GM12878 (cell line): ENCODE measurements at regions not wholly inside any gene's neighbourhood (a gene's known extent, or its start where the extent isn't known, plus 50 kb on each side); places are given as distances from the start of the nearest gene placed in this dataset.

ENCODE experiments used
- ATAC-seq: fragments of 200-7000 bp; cut with Tn5 transposase; 3 replicates; pipeline ENCODE4 v1.9.1; 2020; ENCODE audit warnings: mild to moderate bottlenecking, moderate library complexity
- BruUV-seq: library from RNA; stranded (reverse); fragments of 400-500 nt; replicated peaks from 2 replicates; lab custom pipeline; 2021; lab: Mats Ljungman, UMichigan
- CTCF ChIA-PET: fragments of 300-600 bp; sonication (Branson Sonifier 250); formaldehyde crosslinking; extraction: SDS; loops from one replicate; lab custom pipeline; 2021; ENCODE audit warnings: inconsistent platforms; lab: Yijun Ruan, JAX
- POLR2A ChIA-PET: fragments of 350-600 bp; formaldehyde crosslinking; extraction: SDS; loops from one replicate; lab custom pipeline; 2021; ENCODE audit warnings: inconsistent platforms; lab: Charles Lee
- RAD21 ChIA-PET: fragments of 300-600 bp; sonication (Branson Sonifier 250); formaldehyde crosslinking; loops from one replicate; lab custom pipeline; 2023; ENCODE audit warnings: antibody characterized with exemption; ENCODE audit not compliant: unreplicated experiment; lab: Charles Lee
- SMC1A ChIA-PET: fragments of 300-600 bp; sonication (Branson Sonifier 250); formaldehyde crosslinking; loops from one replicate; lab custom pipeline; 2023; ENCODE audit not compliant: unreplicated experiment, uncharacterized antibody; lab: Charles Lee
- DNase-seq: peaks from one replicate; pipeline ENCODE4 v3.0.0-alpha.2; 2011; ENCODE audit warnings: low read depth, low spot score
- FAIRE-seq: peaks from 3 replicates; lab custom pipeline; 2011; peaks lifted over from hg19 to GRCh38; lab: Jason Lieb, UNC
- H2AFZ ChIP-seq: 2 replicates; pipeline ENCODE4 v1.6.0; 2011; ENCODE audit warnings: low read depth, low read length, control low read depth; ENCODE audit not compliant: control insufficient read depth
- H3K27ac ChIP-seq: 2 replicates; pipeline ENCODE4 v1.5.1; 2011; ENCODE audit warnings: control low read depth; ENCODE audit not compliant: control insufficient read depth, insufficient read depth
- H3K27me3 ChIP-seq, 2 experiments: replicated peaks in 1 of 2; 2 replicates each; pipeline versions ENCODE4 v1.6.0 to v1.6.1; 2011; ENCODE audit warnings: low read length in 1 of 2; ENCODE audit not compliant: control insufficient read depth in 2 of 2, insufficient read depth in 2 of 2
- H3K36me3 ChIP-seq, 2 experiments: 2 replicates each; pipeline ENCODE4 v1.5.1; 2011; ENCODE audit warnings: low read length in 1 of 2; ENCODE audit not compliant: control insufficient read depth in 2 of 2, insufficient read depth in 2 of 2
- H3K4me1 ChIP-seq: 2 replicates; pipeline ENCODE4 v1.6.1; 2011; ENCODE audit warnings: mild to moderate bottlenecking, low read length, moderate library complexity, mixed read lengths; ENCODE audit not compliant: control insufficient read depth, insufficient read depth
- H3K4me2 ChIP-seq: 2 replicates; pipeline ENCODE4 v1.6.0; 2011; ENCODE audit warnings: control low read depth; ENCODE audit not compliant: control insufficient read depth, insufficient read depth
- H3K4me3 ChIP-seq: fragments of 200-600 bp; sonication (generic); 2 replicates; pipeline ENCODE4 v1.5.1; 2016
- H3K79me2 ChIP-seq: 2 replicates; pipeline ENCODE4 v1.6.0; 2011; ENCODE audit warnings: low read length; ENCODE audit not compliant: control insufficient read depth, insufficient read depth
- H3K9ac ChIP-seq: 2 replicates; pipeline ENCODE4 v1.8.0; 2011; ENCODE audit warnings: low read length, control low read depth, mixed read lengths; ENCODE audit not compliant: control insufficient read depth, insufficient read depth
- H3K9me3 ChIP-seq: replicated peaks from 3 replicates; pipeline ENCODE4 v1.5.1; 2011; ENCODE audit warnings: mild to moderate bottlenecking, low read length; ENCODE audit not compliant: control insufficient read depth, insufficient read depth
- H4K20me1 ChIP-seq: 2 replicates; pipeline ENCODE4 v1.6.0; 2011; ENCODE audit not compliant: control insufficient read depth, insufficient read depth
- BCL11A ChIP-seq: IDR thresholded peaks from 2 replicates; pipeline ENCODE4 v1.6.1; 2011; ENCODE audit warnings: low read depth, low read length
- CHD2 ChIP-seq: IDR thresholded peaks from 2 replicates; pipeline ENCODE4 v1.6.1; 2011; ENCODE audit warnings: low read depth, low read length, improper control_type of control experiment, borderline replicate concordance
- E2F4 ChIP-seq: IDR thresholded peaks from 2 replicates; pipeline ENCODE4 v1.6.1; 2012; ENCODE audit warnings: low read depth, low read length, improper control_type of control experiment
- GABPA ChIP-seq: IDR thresholded peaks from 2 replicates; pipeline ENCODE4 v1.6.1; 2014; ENCODE audit warnings: antibody characterized with exemption, low read depth, mild to moderate bottlenecking, inconsistent platforms
- KAT2A ChIP-seq: conservative IDR thresholded peaks from 2 replicates; pipeline ENCODE4 v1.6.1; 2011; ENCODE audit warnings: low read depth, low read length; ENCODE audit not compliant: control insufficient read depth
- MTA2 ChIP-seq: fragments of 450-650 bp; IDR thresholded peaks from 2 replicates; pipeline ENCODE4 v1.6.1; 2016; ENCODE audit warnings: low read depth, mild to moderate bottlenecking, moderate library complexity
- MXI1 ChIP-seq: fragments of 150-350 bp; IDR thresholded peaks from 2 replicates; pipeline ENCODE4 v1.6.1; 2011; ENCODE audit warnings: low read depth, mild to moderate bottlenecking, inconsistent platforms, low read length, improper control_type of control experiment
- POLR2AphosphoS5 ChIP-seq: IDR thresholded peaks from 2 replicates; pipeline ENCODE4 v1.6.1; 2011; ENCODE audit warnings: mild to moderate bottlenecking, low read length, inconsistent platforms
- RELA ChIP-seq: fragments of 450-650 bp; IDR thresholded peaks from 2 replicates; pipeline ENCODE4 v1.8.0; 2014; ENCODE audit warnings: borderline replicate concordance; ENCODE audit not compliant: partially characterized antibody
- ZBED1 ChIP-seq: IDR thresholded peaks from 2 replicates; pipeline ENCODE4 v1.6.1; 2016; ENCODE audit warnings: borderline replicate concordance
- ZBTB40 ChIP-seq: fragments of 450-650 bp; IDR thresholded peaks from 2 replicates; pipeline ENCODE4 v1.6.1; 2016; ENCODE audit warnings: mild to moderate bottlenecking, moderate library complexity, borderline replicate concordance
- ZNF24 ChIP-seq: fragments of 450-650 bp; IDR thresholded peaks from 2 replicates; pipeline ENCODE4 v1.6.1; 2017; ENCODE audit warnings: antibody characterized with exemption, mild to moderate bottlenecking
- ZNF622 ChIP-seq: fragments of 450-650 bp; IDR thresholded peaks from 2 replicates; pipeline ENCODE4 v1.6.1; 2017; ENCODE audit warnings: mild to moderate bottlenecking, inconsistent platforms
- WGBS: methylation state at CpG from one replicate; pipeline ENCODE4 v1.1.6; 2016; ENCODE audit warnings: low lambda C conversion rate; ENCODE audit not compliant: insufficient replicate concordance, insufficient coverage; ENCODE audit errors: missing lambda C conversion rate; 5-methylcytosine and 5-hydroxymethylcytosine counted together
- in situ Hi-C: fragments of 300-500 bp; cut with MboI; formaldehyde crosslinking; loops from 9 replicates; pipeline ENCODE4 v1.14.3; 2018; ENCODE audit warnings: mixed read lengths
- intact Hi-C: fragments of 100-400 bp; cut with micrococcal nuclease; formaldehyde crosslinking; loops from one replicate; pipeline ENCODE4 v1.14.2; 2022; ENCODE audit not compliant: unreplicated experiment
- TF ChIP-seq, protein P1 (sequence below): IDR thresholded peaks from 2 replicates; pipeline ENCODE4 v1.6.1; 2011; ENCODE audit warnings: borderline replicate concordance, low read depth, mild to moderate bottlenecking, moderate library complexity, mixed read lengths, low read length; ENCODE audit not compliant: insufficient read depth; ENCODE audit errors: extremely low read length

DNA sequence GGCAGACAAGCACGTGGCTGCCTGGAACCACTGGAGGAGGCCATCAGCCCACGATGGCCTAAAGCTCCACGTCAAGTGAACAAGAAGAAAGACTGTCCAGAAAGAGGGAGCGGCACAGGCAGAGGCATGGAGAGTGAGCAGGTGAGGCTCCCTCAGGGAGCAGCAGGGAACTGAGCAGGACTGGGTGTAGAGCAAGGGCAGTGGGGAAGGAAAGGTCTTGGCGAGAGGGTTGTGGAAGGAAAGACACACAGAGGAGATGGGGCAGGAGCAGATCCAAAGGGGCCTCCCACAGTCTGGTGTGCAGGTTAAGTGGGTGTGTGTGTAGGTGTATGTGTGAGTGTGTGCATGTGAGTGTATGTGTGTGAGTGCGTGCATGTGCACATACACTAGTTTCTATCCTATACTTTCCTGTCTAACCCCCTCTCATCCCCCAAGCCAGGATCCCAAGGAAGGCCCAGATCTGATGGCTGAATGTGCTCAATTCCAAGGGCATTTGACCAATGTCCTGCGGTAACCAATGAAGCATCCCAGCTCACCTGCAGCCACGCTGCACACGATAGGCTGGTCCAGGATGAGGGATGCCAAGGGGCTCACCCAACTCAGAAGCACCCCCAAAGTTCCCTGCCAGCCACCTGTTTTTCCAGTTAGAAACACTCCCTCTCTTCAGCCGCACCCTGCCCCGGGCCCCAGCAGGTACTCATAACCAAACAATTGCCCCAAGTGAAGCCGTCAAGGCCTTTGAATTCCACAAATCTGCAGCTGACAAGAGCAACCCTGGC lies 262.5 kb upstream of the RAB6C start:
- ChIA-PET POLR2A (no interaction called here), SMC1A (interaction anchor here (0.7 kb wide), 1 partner anchor 14 kb away, joined by 3 read pairs; no protein-coding TSS in a partner anchor), RAD21 (no interaction called here), CTCF (no interaction called here)
- Histone ChIP-seq H3K4me1 (no peaks in the 10 kb centered on the region), H3K36me3 (no peaks in the 10 kb centered on the region), H4K20me1 (no peaks in the 10 kb centered on the region), H3K27ac (no peak overlapping the region), H3K9ac (no peak overlapping the region), H3K79me2 (no peaks in the 10 kb centered on the region), H2AFZ (no peak overlapping the region), H3K4me3 (no peak overlapping the region), H3K4me2 (no peak overlapping the region), H3K27me3 (peaks cover 0 to 3% of the 10 kb centered on the region in 2 experiments; a peak in 2 of 4 replicates), H3K9me3 (no peaks in the 10 kb centered on the region)
- intact Hi-C loops, result no loop called here
- in situ Hi-C loops, result no loop called here
- BruUV-seq, result no TSS peak
- no peak for ATAC-seq
- no peak for DNase-seq
- FAIRE-seq, result no peak
- 39% methylated on average over 12 of the region's 12 CpGs for WGBS
- no peak for TF ChIP-seq BCL11A
- no peak for TF ChIP-seq E2F4
- TF ChIP-seq KAT2A, result no peak
- no peak for TF ChIP-seq ZBTB40
- no peak for TF ChIP-seq RELA
- TF ChIP-seq POLR2AphosphoS5, result no peak
- no peak for TF ChIP-seq ZNF622
- TF ChIP-seq CHD2, result no peak
- TF ChIP-seq ZBED1, result no peak
- TF ChIP-seq GABPA, result no peak
- no peak for TF ChIP-seq MXI1
- TF ChIP-seq ZNF24, result no peak
- TF ChIP-seq MTA2, result no peak
- TF ChIP-seq, protein P1, sequence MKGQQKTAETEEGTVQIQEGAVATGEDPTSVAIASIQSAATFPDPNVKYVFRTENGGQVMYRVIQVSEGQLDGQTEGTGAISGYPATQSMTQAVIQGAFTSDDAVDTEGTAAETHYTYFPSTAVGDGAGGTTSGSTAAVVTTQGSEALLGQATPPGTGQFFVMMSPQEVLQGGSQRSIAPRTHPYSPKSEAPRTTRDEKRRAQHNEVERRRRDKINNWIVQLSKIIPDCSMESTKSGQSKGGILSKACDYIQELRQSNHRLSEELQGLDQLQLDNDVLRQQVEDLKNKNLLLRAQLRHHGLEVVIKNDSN, result no peak
